GM12878 (cell line): ENCODE measurements at regions not wholly inside any gene's neighbourhood (a gene's known extent, or its start where the extent isn't known, plus 50 kb on each side); places are given as distances from the start of the nearest gene placed in this dataset.

Experiments used
- ATAC-seq: fragments of 200-7000 bp; cut with Tn5 transposase; 3 replicates; pipeline ENCODE4 v1.9.1; 2020; ENCODE audit warnings: mild to moderate bottlenecking, moderate library complexity
- BruUV-seq: library from RNA; stranded (reverse); fragments of 400-500 nt; replicated peaks from 2 replicates; lab custom pipeline; 2021; lab: Mats Ljungman, UMichigan
- CTCF ChIA-PET: fragments of 300-600 bp; sonication (Branson Sonifier 250); formaldehyde crosslinking; extraction: SDS; loops from one replicate; lab custom pipeline; 2021; ENCODE audit warnings: inconsistent platforms; lab: Yijun Ruan, JAX
- POLR2A ChIA-PET: fragments of 350-600 bp; formaldehyde crosslinking; extraction: SDS; loops from one replicate; lab custom pipeline; 2021; ENCODE audit warnings: inconsistent platforms; lab: Charles Lee
- RAD21 ChIA-PET: fragments of 300-600 bp; sonication (Branson Sonifier 250); formaldehyde crosslinking; loops from one replicate; lab custom pipeline; 2023; ENCODE audit warnings: antibody characterized with exemption; ENCODE audit not compliant: unreplicated experiment; lab: Charles Lee
- SMC1A ChIA-PET: fragments of 300-600 bp; sonication (Branson Sonifier 250); formaldehyde crosslinking; loops from one replicate; lab custom pipeline; 2023; ENCODE audit not compliant: unreplicated experiment, uncharacterized antibody; lab: Charles Lee
- DNase-seq: peaks from one replicate; pipeline ENCODE4 v3.0.0-alpha.2; 2011; ENCODE audit warnings: low read depth, low spot score
- FAIRE-seq: peaks from 3 replicates; lab custom pipeline; 2011; peaks lifted over from hg19 to GRCh38; lab: Jason Lieb, UNC
- H2AFZ ChIP-seq: 2 replicates; pipeline ENCODE4 v1.6.0; 2011; ENCODE audit warnings: low read depth, low read length, control low read depth; ENCODE audit not compliant: control insufficient read depth
- H3K27ac ChIP-seq: 2 replicates; pipeline ENCODE4 v1.5.1; 2011; ENCODE audit warnings: control low read depth; ENCODE audit not compliant: control insufficient read depth, insufficient read depth
- H3K27me3 ChIP-seq, 2 experiments: replicated peaks in 1 of 2; 2 replicates each; pipeline versions ENCODE4 v1.6.0 to v1.6.1; 2011; ENCODE audit warnings: low read length in 1 of 2; ENCODE audit not compliant: control insufficient read depth in 2 of 2, insufficient read depth in 2 of 2
- H3K36me3 ChIP-seq, 2 experiments: 2 replicates each; pipeline ENCODE4 v1.5.1; 2011; ENCODE audit warnings: low read length in 1 of 2; ENCODE audit not compliant: control insufficient read depth in 2 of 2, insufficient read depth in 2 of 2
- H3K4me1 ChIP-seq: 2 replicates; pipeline ENCODE4 v1.6.1; 2011; ENCODE audit warnings: mild to moderate bottlenecking, low read length, moderate library complexity, mixed read lengths; ENCODE audit not compliant: control insufficient read depth, insufficient read depth
- H3K4me2 ChIP-seq: 2 replicates; pipeline ENCODE4 v1.6.0; 2011; ENCODE audit warnings: control low read depth; ENCODE audit not compliant: control insufficient read depth, insufficient read depth
- H3K4me3 ChIP-seq: fragments of 200-600 bp; sonication (generic); 2 replicates; pipeline ENCODE4 v1.5.1; 2016
- H3K79me2 ChIP-seq: 2 replicates; pipeline ENCODE4 v1.6.0; 2011; ENCODE audit warnings: low read length; ENCODE audit not compliant: control insufficient read depth, insufficient read depth
- H3K9ac ChIP-seq: 2 replicates; pipeline ENCODE4 v1.8.0; 2011; ENCODE audit warnings: low read length, control low read depth, mixed read lengths; ENCODE audit not compliant: control insufficient read depth, insufficient read depth
- H3K9me3 ChIP-seq: replicated peaks from 3 replicates; pipeline ENCODE4 v1.5.1; 2011; ENCODE audit warnings: mild to moderate bottlenecking, low read length; ENCODE audit not compliant: control insufficient read depth, insufficient read depth
- H4K20me1 ChIP-seq: 2 replicates; pipeline ENCODE4 v1.6.0; 2011; ENCODE audit not compliant: control insufficient read depth, insufficient read depth
- BHLHE40 ChIP-seq, 2 experiments: fragments of 450-650 bp in 1 of 2; IDR thresholded peaks; 2 replicates each; pipeline ENCODE4 v1.6.1; 2011 to 2017; ENCODE audit warnings: low read depth in 2 of 2, borderline replicate concordance in 1 of 2, improper control_type of control experiment in 1 of 2, low read length in 1 of 2, mild to moderate bottlenecking in 1 of 2
- CHD1 ChIP-seq: IDR thresholded peaks from 2 replicates; pipeline ENCODE4 v1.6.1; 2012; ENCODE audit warnings: low read depth, low read length, improper control_type of control experiment
- CREM ChIP-seq: IDR thresholded peaks from 2 replicates; pipeline ENCODE4 v1.6.1; 2014; ENCODE audit warnings: antibody characterized with exemption, low read depth
- FOXM1 ChIP-seq: IDR thresholded peaks from 2 replicates; pipeline ENCODE4 v1.6.1; 2012; ENCODE audit warnings: low read depth, mild to moderate bottlenecking, inconsistent platforms, low read length, moderate library complexity
- JUNB ChIP-seq: IDR thresholded peaks from 2 replicates; pipeline ENCODE4 v1.6.1; 2016; ENCODE audit warnings: antibody characterized with exemption, mild to moderate bottlenecking
- MEF2B ChIP-seq: fragments of 450-650 bp; IDR thresholded peaks from 2 replicates; pipeline ENCODE4 v1.6.1; 2018; ENCODE audit warnings: mild to moderate bottlenecking, moderate library complexity; ENCODE audit not compliant: partially characterized antibody, poor library complexity, severe bottlenecking
- MYC ChIP-seq: IDR thresholded peaks from 2 replicates; pipeline ENCODE4 v1.6.1; 2011; ENCODE audit warnings: mild to moderate bottlenecking, low read length, moderate library complexity, inconsistent platforms; ENCODE audit not compliant: insufficient read depth, insufficient replicate concordance, insufficient read length, severe bottlenecking
- PAX8 ChIP-seq: fragments of 450-650 bp; IDR thresholded peaks from 2 replicates; pipeline ENCODE4 v1.6.1; 2017; ENCODE audit warnings: mild to moderate bottlenecking, moderate library complexity
- POLR2AphosphoS2 ChIP-seq: IDR thresholded peaks from 2 replicates; pipeline ENCODE4 v1.6.1; 2011; ENCODE audit warnings: low read depth, mild to moderate bottlenecking, low read length, improper control_type of control experiment, moderate library complexity
- RELA ChIP-seq: fragments of 450-650 bp; IDR thresholded peaks from 2 replicates; pipeline ENCODE4 v1.8.0; 2014; ENCODE audit warnings: borderline replicate concordance; ENCODE audit not compliant: partially characterized antibody
- ZNF384 ChIP-seq: IDR thresholded peaks from 2 replicates; pipeline ENCODE4 v1.6.1; 2012; ENCODE audit warnings: low read depth, mild to moderate bottlenecking, low read length, improper control_type of control experiment, borderline replicate concordance
- ZNF592 ChIP-seq: fragments of 450-650 bp; IDR thresholded peaks from 2 replicates; pipeline ENCODE4 v1.6.1; 2017; ENCODE audit warnings: mild to moderate bottlenecking, moderate library complexity
- WGBS: methylation state at CpG from one replicate; pipeline ENCODE4 v1.1.6; 2016; ENCODE audit warnings: low lambda C conversion rate; ENCODE audit not compliant: insufficient replicate concordance, insufficient coverage; ENCODE audit errors: missing lambda C conversion rate; 5-methylcytosine and 5-hydroxymethylcytosine counted together
- in situ Hi-C: fragments of 300-500 bp; cut with MboI; formaldehyde crosslinking; loops from 9 replicates; pipeline ENCODE4 v1.14.3; 2018; ENCODE audit warnings: mixed read lengths
- intact Hi-C: fragments of 100-400 bp; cut with micrococcal nuclease; formaldehyde crosslinking; loops from one replicate; pipeline ENCODE4 v1.14.2; 2022; ENCODE audit not compliant: unreplicated experiment
- TF ChIP-seq, protein P1 (sequence below): fragments of 450-650 bp; formaldehyde crosslinking; IDR thresholded peaks from 2 replicates; pipeline ENCODE4 v1.4.0; 2020; ENCODE audit warnings: mild to moderate bottlenecking, moderate library complexity

DNA sequence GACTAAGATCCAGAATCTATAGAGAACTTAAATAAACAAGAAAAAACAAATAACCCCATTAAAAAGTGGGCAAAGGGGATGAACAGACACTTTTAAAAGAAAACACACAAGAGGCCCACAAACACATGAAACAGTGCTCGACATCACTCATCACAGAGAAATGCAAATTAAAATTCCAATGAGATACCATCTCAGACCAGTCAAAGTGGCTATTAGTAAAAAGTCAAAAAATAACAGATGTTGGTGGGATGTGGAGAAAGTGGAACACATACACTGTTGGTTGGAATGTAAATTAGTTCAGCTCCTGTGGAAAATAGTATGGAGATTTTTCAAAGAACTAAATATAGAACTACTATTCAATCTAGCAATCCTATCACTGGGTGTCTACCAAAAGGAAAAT lies 143.1 kb downstream of the IFI44 start (continued):
- TF ChIP-seq, protein P1, sequence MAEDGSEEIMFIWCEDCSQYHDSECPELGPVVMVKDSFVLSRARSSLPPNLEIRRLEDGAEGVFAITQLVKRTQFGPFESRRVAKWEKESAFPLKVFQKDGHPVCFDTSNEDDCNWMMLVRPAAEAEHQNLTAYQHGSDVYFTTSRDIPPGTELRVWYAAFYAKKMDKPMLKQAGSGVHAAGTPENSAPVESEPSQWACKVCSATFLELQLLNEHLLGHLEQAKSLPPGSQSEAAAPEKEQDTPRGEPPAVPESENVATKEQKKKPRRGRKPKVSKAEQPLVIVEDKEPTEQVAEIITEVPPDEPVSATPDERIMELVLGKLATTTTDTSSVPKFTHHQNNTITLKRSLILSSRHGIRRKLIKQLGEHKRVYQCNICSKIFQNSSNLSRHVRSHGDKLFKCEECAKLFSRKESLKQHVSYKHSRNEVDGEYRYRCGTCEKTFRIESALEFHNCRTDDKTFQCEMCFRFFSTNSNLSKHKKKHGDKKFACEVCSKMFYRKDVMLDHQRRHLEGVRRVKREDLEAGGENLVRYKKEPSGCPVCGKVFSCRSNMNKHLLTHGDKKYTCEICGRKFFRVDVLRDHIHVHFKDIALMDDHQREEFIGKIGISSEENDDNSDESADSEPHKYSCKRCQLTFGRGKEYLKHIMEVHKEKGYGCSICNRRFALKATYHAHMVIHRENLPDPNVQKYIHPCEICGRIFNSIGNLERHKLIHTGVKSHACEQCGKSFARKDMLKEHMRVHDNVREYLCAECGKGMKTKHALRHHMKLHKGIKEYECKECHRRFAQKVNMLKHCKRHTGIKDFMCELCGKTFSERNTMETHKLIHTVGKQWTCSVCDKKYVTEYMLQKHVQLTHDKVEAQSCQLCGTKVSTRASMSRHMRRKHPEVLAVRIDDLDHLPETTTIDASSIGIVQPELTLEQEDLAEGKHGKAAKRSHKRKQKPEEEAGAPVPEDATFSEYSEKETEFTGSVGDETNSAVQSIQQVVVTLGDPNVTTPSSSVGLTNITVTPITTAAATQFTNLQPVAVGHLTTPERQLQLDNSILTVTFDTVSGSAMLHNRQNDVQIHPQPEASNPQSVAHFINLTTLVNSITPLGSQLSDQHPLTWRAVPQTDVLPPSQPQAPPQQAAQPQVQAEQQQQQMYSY (CRISPR knock-in tag) = no peak
- TF ChIP-seq, all 136 proteins: peak for 0

- no peak overlapping the region for H3K27ac ChIP-seq
- ChIA-PET POLR2A (no interaction called here), RAD21 (no interaction called here), CTCF (no interaction called here), SMC1A (no interaction called here)
- TF ChIP-seq CHD1 (no peak), RELA (no peak), CREM (no peak), POLR2AphosphoS2 (no peak), PAX8 (no peak), ZNF384 (no peak), MEF2B (no peak), MYC (no peak), ZNF592 (no peak), JUNB (no peak), FOXM1 (no peak), BHLHE40 (IDR thresholded peaks at IDR 0.05; ENCODE audit: borderline replicate concordance in 1 of 2, low read depth in 2 of 2, low read length in 1 of 2) (no peak)
- no TSS peak for BruUV-seq
- ATAC-seq = no peak; the same call in 1 of the 3 replicates
- H3K27me3 ChIP-seq = no peaks in the 10 kb centered on the region
- no peak overlapping the region for H2AFZ ChIP-seq
- H3K9ac ChIP-seq = no peak overlapping the region
- H3K4me3 ChIP-seq = no peak overlapping the region
- intact Hi-C loops (no loop called here), in situ Hi-C loops (no loop called here)
- H3K4me2 ChIP-seq = no peak overlapping the region
- FAIRE-seq = peak; percentile 35
- H3K36me3 ChIP-seq = no peaks in the 10 kb centered on the region
- no peaks in the 10 kb centered on the region for H3K4me1 ChIP-seq
- no peaks in the 10 kb centered on the region for H4K20me1 ChIP-seq
- 26% methylated on average over 3 of the region's 3 CpGs for WGBS
- no peaks in the 10 kb centered on the region for H3K9me3 ChIP-seq
- DNase-seq = no peak
- no peaks in the 10 kb centered on the region for H3K79me2 ChIP-seq
Observed at GRCh38 chr1:78797108-78797781, 147.6 kb downstream of the IFI44 start.
